ENCODE measurements at regions not wholly inside any gene's neighbourhood (a gene's known extent, or its start where the extent isn't known, plus 50 kb on each side); places are given as distances from the start of the nearest gene placed in this dataset.

DNA sequence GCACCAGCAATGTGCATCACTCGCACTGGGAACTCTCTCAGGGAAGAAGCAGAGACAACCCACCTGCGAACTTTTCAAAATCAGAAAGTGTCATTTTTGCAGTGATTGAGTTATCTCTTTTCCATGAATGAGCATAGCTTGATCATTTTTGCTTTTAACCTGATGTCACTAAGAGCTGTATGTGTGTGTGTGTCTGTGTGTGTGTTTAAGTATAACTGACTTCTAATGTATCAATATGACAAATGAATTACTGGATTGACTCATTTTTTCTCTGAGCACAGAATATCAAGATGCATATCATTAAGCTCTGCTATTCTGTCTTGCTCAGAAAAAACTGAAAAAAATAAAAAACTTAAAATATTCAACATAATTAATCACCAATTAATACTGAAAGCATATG lies 548.9 kb upstream of the MARCKS start:
- no peaks in the 10 kb centered on the region for H3K9me3 ChIP-seq
- no peaks in the 10 kb centered on the region for H3K27me3 ChIP-seq
- H3K27ac ChIP-seq, result no peak overlapping the region
- DNase-seq (ENCODE audit: low spot score), result no peak
- H3K4me3 ChIP-seq, result no peak overlapping the region
- H3K4me1 ChIP-seq, result no peaks in the 10 kb centered on the region
- TF ChIP-seq, protein P1, sequence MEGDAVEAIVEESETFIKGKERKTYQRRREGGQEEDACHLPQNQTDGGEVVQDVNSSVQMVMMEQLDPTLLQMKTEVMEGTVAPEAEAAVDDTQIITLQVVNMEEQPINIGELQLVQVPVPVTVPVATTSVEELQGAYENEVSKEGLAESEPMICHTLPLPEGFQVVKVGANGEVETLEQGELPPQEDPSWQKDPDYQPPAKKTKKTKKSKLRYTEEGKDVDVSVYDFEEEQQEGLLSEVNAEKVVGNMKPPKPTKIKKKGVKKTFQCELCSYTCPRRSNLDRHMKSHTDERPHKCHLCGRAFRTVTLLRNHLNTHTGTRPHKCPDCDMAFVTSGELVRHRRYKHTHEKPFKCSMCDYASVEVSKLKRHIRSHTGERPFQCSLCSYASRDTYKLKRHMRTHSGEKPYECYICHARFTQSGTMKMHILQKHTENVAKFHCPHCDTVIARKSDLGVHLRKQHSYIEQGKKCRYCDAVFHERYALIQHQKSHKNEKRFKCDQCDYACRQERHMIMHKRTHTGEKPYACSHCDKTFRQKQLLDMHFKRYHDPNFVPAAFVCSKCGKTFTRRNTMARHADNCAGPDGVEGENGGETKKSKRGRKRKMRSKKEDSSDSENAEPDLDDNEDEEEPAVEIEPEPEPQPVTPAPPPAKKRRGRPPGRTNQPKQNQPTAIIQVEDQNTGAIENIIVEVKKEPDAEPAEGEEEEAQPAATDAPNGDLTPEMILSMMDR (IDR thresholded peaks at IDR 0.05), result no peak
- no peaks in the 10 kb centered on the region for H3K36me3 ChIP-seq

DNA sequence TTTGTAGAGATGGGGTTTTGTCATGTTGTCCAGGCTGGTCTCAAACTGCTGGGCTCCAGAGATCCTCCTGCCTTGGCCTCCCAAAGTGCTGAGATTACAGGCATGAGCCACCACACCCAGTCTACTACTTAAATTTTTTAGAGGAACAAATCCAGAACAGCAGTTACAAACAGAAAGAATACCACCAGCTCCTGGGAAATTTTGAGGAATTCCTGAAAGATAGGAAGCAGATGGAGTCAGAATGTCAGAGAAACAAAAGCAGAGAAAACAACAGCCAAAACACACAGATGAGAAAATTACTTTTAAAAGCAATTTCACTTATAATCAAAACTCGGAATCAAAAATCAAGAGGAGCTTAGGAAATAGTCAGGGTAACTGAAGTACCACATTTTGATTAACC lies 543.3 kb upstream of the MARCKS start:
- Histone ChIP-seq H3K36me3 (no peaks in the 10 kb centered on the region), H3K9me3 (no peaks in the 10 kb centered on the region), H3K4me3 (no peak overlapping the region), H3K4me1 (no peaks in the 10 kb centered on the region), H3K27me3 (no peaks in the 10 kb centered on the region), H3K27ac (no peak overlapping the region)
- TF ChIP-seq, protein P1 (IDR thresholded peaks at IDR 0.05), result no peak
- DNase-seq (ENCODE audit: low spot score), result no peak

DNA sequence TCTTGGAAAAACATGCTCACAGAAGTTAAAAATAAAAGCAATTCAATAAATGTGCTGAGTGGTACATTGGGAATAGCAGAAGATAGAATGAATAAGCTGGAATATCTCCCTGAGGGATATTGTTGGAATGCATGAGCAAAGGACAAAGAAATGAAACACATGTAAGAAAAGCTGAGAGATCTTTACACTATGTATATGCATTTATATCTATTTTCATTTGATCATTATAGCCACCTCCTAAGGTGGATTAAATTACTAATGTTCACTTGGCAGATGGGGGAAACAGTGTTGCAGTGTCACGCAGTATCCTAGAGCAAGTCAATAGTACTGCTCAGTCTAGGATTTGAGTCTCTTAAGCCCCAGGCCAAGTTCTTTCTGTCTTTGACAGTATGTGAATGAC lies 542.0 kb upstream of the MARCKS start:
- Histone ChIP-seq H3K9me3 (no peaks in the 10 kb centered on the region), H3K27ac (no peak overlapping the region), H3K27me3 (no peaks in the 10 kb centered on the region), H3K4me3 (no peak overlapping the region), H3K36me3 (no peaks in the 10 kb centered on the region), H3K4me1 (no peaks in the 10 kb centered on the region)
- no peak for DNase-seq (ENCODE audit: low spot score)
- TF ChIP-seq, protein P1 (IDR thresholded peaks at IDR 0.05), result no peak

DNA sequence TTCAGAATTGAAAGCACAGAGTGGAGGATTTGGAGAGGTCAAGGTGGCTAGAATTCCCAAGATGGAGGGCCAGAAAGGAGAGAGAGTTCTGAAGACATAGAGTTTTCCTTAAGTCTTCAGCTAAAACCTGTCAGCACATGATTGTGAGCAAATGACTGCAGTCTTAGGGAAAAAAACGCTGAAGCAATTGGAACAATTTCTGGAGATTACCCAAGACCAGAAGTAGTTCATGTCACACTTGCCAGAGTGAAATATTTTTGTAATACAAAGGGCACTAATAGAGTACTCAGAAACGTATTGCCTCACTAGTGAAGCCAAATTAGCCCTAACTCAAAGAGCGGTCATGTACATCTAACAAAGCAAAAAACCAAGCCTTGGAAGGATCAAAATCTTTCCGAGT lies 541.3 kb upstream of the MARCKS start:
- H3K27me3 ChIP-seq, result no peaks in the 10 kb centered on the region
- no peaks in the 10 kb centered on the region for H3K9me3 ChIP-seq
- no peaks in the 10 kb centered on the region for H3K36me3 ChIP-seq
- no peak overlapping the region for H3K4me3 ChIP-seq
- no peak overlapping the region for H3K27ac ChIP-seq
- H3K4me1 ChIP-seq, result no peaks in the 10 kb centered on the region
- no peak for DNase-seq (ENCODE audit: low spot score)
- TF ChIP-seq, protein P1 (IDR thresholded peaks at IDR 0.05), result no peak

DNA sequence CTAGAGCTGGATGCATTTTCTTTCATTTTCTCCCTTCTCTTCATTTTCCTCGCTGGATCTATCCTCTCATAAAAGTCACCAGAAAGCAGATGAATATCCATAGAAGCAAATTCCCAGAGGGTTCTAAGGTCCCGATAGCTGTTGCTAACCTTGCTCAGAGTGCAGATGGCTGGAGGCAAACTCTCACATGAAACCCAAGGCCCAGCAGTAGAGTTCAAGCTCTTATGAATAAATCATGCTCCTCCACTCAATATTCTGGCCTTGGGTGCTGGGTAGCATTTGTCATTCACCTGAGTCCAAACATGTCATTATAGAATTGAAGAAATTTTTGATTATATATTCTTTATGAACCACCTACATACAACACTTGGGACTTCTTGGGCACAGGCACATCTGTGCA lies 539.7 kb upstream of the MARCKS start:
- DNase-seq (ENCODE audit: low spot score), result no peak
- Histone ChIP-seq H3K9me3 (no peaks in the 10 kb centered on the region), H3K27me3 (no peaks in the 10 kb centered on the region), H3K27ac (no peak overlapping the region), H3K36me3 (no peaks in the 10 kb centered on the region), H3K4me3 (no peak overlapping the region), H3K4me1 (no peaks in the 10 kb centered on the region)
- TF ChIP-seq, protein P1 (IDR thresholded peaks at IDR 0.05), result no peak

DNA sequence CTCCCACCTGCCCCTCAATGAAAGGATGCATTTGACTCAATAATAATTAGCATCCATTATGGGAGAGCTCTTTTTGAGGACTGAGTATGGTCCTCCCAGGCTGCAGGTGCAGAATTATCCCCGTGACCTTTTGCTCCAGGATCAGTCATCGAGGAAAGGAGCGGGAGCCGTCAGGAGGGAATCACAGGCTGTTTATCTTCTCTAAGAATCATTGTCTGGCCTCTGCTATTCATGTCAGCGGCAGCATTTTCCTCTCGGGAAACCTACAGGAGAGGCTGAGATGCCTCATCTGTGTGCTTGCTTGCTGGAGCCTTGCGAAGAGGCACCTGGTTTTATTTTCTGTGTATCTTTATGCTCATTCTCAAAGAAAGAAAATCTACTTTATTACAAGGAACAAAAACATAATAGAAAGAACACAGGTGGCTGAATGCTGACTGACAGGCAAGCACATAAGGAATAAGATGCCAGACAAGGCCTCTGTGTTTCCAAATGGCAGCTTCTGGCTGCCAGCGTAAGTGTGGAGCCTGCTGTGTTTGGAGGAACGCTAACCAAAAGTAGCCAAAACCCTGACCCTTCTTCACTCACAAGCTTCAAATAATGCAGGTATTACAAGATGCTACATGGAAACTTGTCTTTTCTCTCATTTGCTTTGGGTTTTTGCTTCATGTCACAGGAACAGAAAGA lies 539.1 kb upstream of the MARCKS start:
- Histone ChIP-seq H3K36me3 (no peaks in the 10 kb centered on the region), H3K4me3 (no peak overlapping the region), H3K27ac (no peak overlapping the region), H3K9me3 (no peaks in the 10 kb centered on the region), H3K4me1 (no peaks in the 10 kb centered on the region), H3K27me3 (no peaks in the 10 kb centered on the region)
- TF ChIP-seq, protein P1 (IDR thresholded peaks at IDR 0.05), result no peak
- no peak for DNase-seq (ENCODE audit: low spot score)
